ENCODE measurements at regions not wholly inside any gene's neighbourhood (a gene's known extent, or its start where the extent isn't known, plus 50 kb on each side); places are given as distances from the start of the nearest gene placed in this dataset.

GRCh38 chr16:51666074-51666473 lies 515.0 kb upstream of the SALL1 start:
- DNase-seq (ENCODE audit: low read depth in 2 of 2), result no peak

GRCh38 chr16:51665436-51665998 lies 514.4 kb upstream of the SALL1 start:
- DNase-seq (ENCODE audit: low read depth in 2 of 2), result no peak

- DNase-seq (ENCODE audit: low read depth in 2 of 2), result no peak
Observed at GRCh38 chr16:51658531-51658930, 507.5 kb upstream of the SALL1 start.

GRCh38 chr16:51657848-51658247 lies 506.8 kb upstream of the SALL1 start:
- DNase-seq (ENCODE audit: low read depth in 2 of 2), result no peak

- DNase-seq (ENCODE audit: low read depth in 2 of 2), result no peak
Observed at GRCh38 chr16:51655249-51655648, 504.2 kb upstream of the SALL1 start.

- no peak for DNase-seq (ENCODE audit: low read depth in 2 of 2)
Observed at GRCh38 chr16:51651061-51651466, 500.0 kb upstream of the SALL1 start.

- no peak for DNase-seq (ENCODE audit: low read depth in 2 of 2)
Observed at GRCh38 chr16:51649631-51650030, 498.6 kb upstream of the SALL1 start.

- no peak for DNase-seq (ENCODE audit: low read depth in 2 of 2)
Observed at GRCh38 chr16:51648526-51648925, 497.5 kb upstream of the SALL1 start.

GRCh38 chr16:51641191-51641765 lies 490.2 kb upstream of the SALL1 start:
- DNase-seq (ENCODE audit: low read depth in 2 of 2), result no peak

GRCh38 chr16:51640196-51640595 lies 489.1 kb upstream of the SALL1 start:
- DNase-seq (ENCODE audit: low read depth in 2 of 2), result no peak

- no peak for DNase-seq (ENCODE audit: low read depth in 2 of 2)
Observed at GRCh38 chr16:51638339-51639135, 487.5 kb upstream of the SALL1 start.

GRCh38 chr16:51637770-51638094 lies 486.7 kb upstream of the SALL1 start:
- no peak for DNase-seq (ENCODE audit: low read depth in 2 of 2)

GRCh38 chr16:51636920-51637769 lies 486.1 kb upstream of the SALL1 start:
- no peak for DNase-seq (ENCODE audit: low read depth in 2 of 2)

GRCh38 chr16:51635181-51635580 lies 484.1 kb upstream of the SALL1 start:
- DNase-seq (ENCODE audit: low read depth in 2 of 2), result no peak

GRCh38 chr16:51630076-51630475 lies 479.0 kb upstream of the SALL1 start:
- no peak for DNase-seq (ENCODE audit: low read depth in 2 of 2)

- no peak for DNase-seq (ENCODE audit: low read depth in 2 of 2)
Observed at GRCh38 chr16:51629576-51629975, 478.5 kb upstream of the SALL1 start.

- no peak for DNase-seq (ENCODE audit: low read depth in 2 of 2)
Observed at GRCh38 chr16:51624080-51624775, 473.2 kb upstream of the SALL1 start.

GRCh38 chr16:51621610-51622009 lies 470.5 kb upstream of the SALL1 start:
- no peak for DNase-seq (ENCODE audit: low read depth in 2 of 2)

GRCh38 chr16:51615141-51615540 lies 464.1 kb upstream of the SALL1 start:
- DNase-seq (ENCODE audit: low read depth in 2 of 2), result no peak

GRCh38 chr16:51607201-51607651 lies 456.2 kb upstream of the SALL1 start:
- DNase-seq (ENCODE audit: low read depth in 2 of 2), result no peak

GRCh38 chr16:51596247-51596646 lies 445.2 kb upstream of the SALL1 start:
- no peak for DNase-seq (ENCODE audit: low read depth in 2 of 2)

Measured in activated CD8-positive, alpha-beta memory T cell treated with anti-CD3 and anti-CD28 coated beads for 4 hours (primary cell).